HepG2 (cell line): ENCODE measurements at regions not wholly inside any gene's neighbourhood (a gene's known extent, or its start where the extent isn't known, plus 50 kb on each side); places are given as distances from the start of the nearest gene placed in this dataset.

Source experiments
- ATAC-seq: fragments of 200-7000 bp; cut with Tn5 transposase; 3 replicates; pipeline ENCODE4 v1.9.1; 2020; ENCODE audit warnings: mild to moderate bottlenecking, moderate library complexity
- BruUV-seq: library from RNA; stranded (reverse); fragments of 400-500 nt; replicated peaks from 2 replicates; lab custom pipeline; 2021; lab: Mats Ljungman, UMichigan
- CTCF ChIA-PET: fragments of 300-600 bp; formaldehyde crosslinking; extraction: SDS; loops from one replicate; lab custom pipeline; 2021; ENCODE audit warnings: low total read pairs, inconsistent platforms, low intra/inter-chr PET ratio; lab: Yijun Ruan, JAX
- POLR2A ChIA-PET: fragments of 350-600 bp; sonication (Branson Sonifier 250); formaldehyde crosslinking; loops from one replicate; lab custom pipeline; 2020; ENCODE audit warnings: antibody characterized with exemption, inconsistent platforms; lab: Yijun Ruan, JAX
- DNase-seq: peaks from one replicate; pipeline ENCODE4 v3.0.0-alpha.2; 2015; ENCODE audit warnings: low spot score
- FAIRE-seq: peaks from 3 replicates; lab custom pipeline; 2011; peaks lifted over from hg19 to GRCh38; lab: Jason Lieb, UNC
- H2AFZ ChIP-seq: one replicate; pipeline ENCODE4 v1.6.1; 2011; ENCODE audit warnings: low read length, inconsistent platforms
- H3K27ac ChIP-seq: fragments of 300-600 bp; 3 replicates; pipeline ENCODE4 v1.8.0; 2011; ENCODE audit warnings: mixed run types, mild to moderate bottlenecking, mixed read lengths, low read length, inconsistent platforms; ENCODE audit not compliant: insufficient read depth; ENCODE audit errors: extremely low read length
- H3K27me3 ChIP-seq, 2 experiments: fragments of 200-600 bp in 1 of 2; 2 replicates in 1 of 2; 3 replicates in 1 of 2; pipeline versions ENCODE4 v1.6.0 to v1.8.0; 2011; ENCODE audit warnings: low read length in 2 of 2, mild to moderate bottlenecking in 2 of 2, moderate library complexity in 2 of 2, inconsistent platforms in 1 of 2; ENCODE audit not compliant: insufficient read depth in 2 of 2, control insufficient read depth in 1 of 2
- H3K36me3 ChIP-seq, 2 experiments: fragments of 200-600 bp in 1 of 2; replicated peaks in 1 of 2; 2 replicates in 1 of 2; 3 replicates in 1 of 2; pipeline versions ENCODE4 v1.5.1 to v1.8.0; 2011; ENCODE audit warnings: low read length in 2 of 2, inconsistent platforms in 1 of 2; ENCODE audit not compliant: insufficient read depth in 2 of 2, control insufficient read depth in 1 of 2
- H3K4me1 ChIP-seq: 2 replicates; pipeline ENCODE4 v1.5.1; 2012; ENCODE audit warnings: low read length, inconsistent platforms; ENCODE audit not compliant: insufficient read depth
- H3K4me2 ChIP-seq: 2 replicates; pipeline ENCODE4 v1.6.0; 2011; ENCODE audit warnings: low read depth, low read length, inconsistent platforms
- H3K4me3 ChIP-seq, 3 experiments: fragments of 200-600 bp in 1 of 3; sonication (generic), shearing (Covaris generic) in 1 of 3; replicated peaks in 1 of 3; 2 replicates each; pipeline ENCODE4 v1.5.1; 2011 to 2016; ENCODE audit warnings: low read length in 3 of 3, inconsistent platforms in 2 of 3, low read depth in 2 of 3, mild to moderate bottlenecking in 2 of 3, control low read depth in 1 of 3, mixed read lengths in 1 of 3; ENCODE audit not compliant: insufficient read depth in 1 of 3
- H3K79me2 ChIP-seq: one replicate; pipeline ENCODE4 v1.6.1; 2011; ENCODE audit warnings: low read length, inconsistent platforms; ENCODE audit not compliant: insufficient read depth
- H3K9ac ChIP-seq: 2 replicates; pipeline ENCODE4 v1.6.0; 2011; ENCODE audit warnings: mild to moderate bottlenecking, low read depth, low read length, inconsistent platforms; ENCODE audit not compliant: insufficient read depth
- H3K9me3 ChIP-seq: 2 replicates; pipeline ENCODE4 v1.5.1; 2012; ENCODE audit warnings: mild to moderate bottlenecking, low read length
- H4K20me1 ChIP-seq: 2 replicates; pipeline ENCODE4 v1.6.0; 2011; ENCODE audit warnings: inconsistent platforms, mild to moderate bottlenecking, low read length, moderate library complexity; ENCODE audit not compliant: insufficient read depth
- MYC ChIP-seq: sonication (generic); formaldehyde crosslinking; IDR thresholded peaks from 2 replicates; pipeline ENCODE4 v1.9.0; 2021; ENCODE audit warnings: missing genetic modification reagents, borderline replicate concordance
- PRPF4 ChIP-seq: fragments of 200-400 bp; formaldehyde crosslinking; IDR thresholded peaks from 2 replicates; pipeline ENCODE4 v1.6.1; 2016; ENCODE audit warnings: low read length, low read depth; ENCODE audit not compliant: poor library complexity, severe bottlenecking
- SIN3B ChIP-seq: fragments of 150-350 bp; IDR thresholded peaks from 2 replicates; pipeline ENCODE4 v1.6.1; 2014; ENCODE audit warnings: low read length
- SPEN ChIP-seq: sonication (generic); formaldehyde crosslinking; IDR thresholded peaks from 2 replicates; pipeline ENCODE4 v1.5.1; 2020; ENCODE audit warnings: low read depth, mild to moderate bottlenecking, missing genetic modification reagents
- ZNF713 ChIP-seq: sonication (generic); formaldehyde crosslinking; IDR thresholded peaks from 2 replicates; pipeline ENCODE4 v1.4.0; 2020; ENCODE audit warnings: mild to moderate bottlenecking, missing genetic modification reagents
- ZSCAN29 ChIP-seq: sonication (generic); formaldehyde crosslinking; conservative IDR thresholded peaks from 2 replicates; pipeline ENCODE4 v1.4.0; 2020; ENCODE audit warnings: mild to moderate bottlenecking, missing genetic modification reagents
- WGBS: methylation state at CpG from one replicate; pipeline ENCODE4 v1.1.6; 2017; ENCODE audit warnings: low lambda C conversion rate; 5-methylcytosine and 5-hydroxymethylcytosine counted together
- in situ Hi-C: cut with HindIII; loops from 2 replicates; pipeline ENCODE4 v1.10.0; 2017; ENCODE audit warnings: low pct_unique_long_range_greater_than_20kb; ENCODE audit not compliant: extremely low pct_ligation_motif_present
- intact Hi-C: fragments of 100-400 bp; cut with micrococcal nuclease; formaldehyde crosslinking; loops from one replicate; pipeline ENCODE4 v1.10.0; 2022; ENCODE audit not compliant: unreplicated experiment
- TF ChIP-seq, protein P1 (sequence below): sonication (generic); formaldehyde crosslinking; IDR thresholded peaks from 2 replicates; pipeline ENCODE4 v1.4.0; 2020; ENCODE audit warnings: missing genetic modification reagents, borderline replicate concordance
- TF ChIP-seq, protein P2 (sequence below): sonication (generic); formaldehyde crosslinking; conservative IDR thresholded peaks from 2 replicates; pipeline ENCODE4 v1.5.0; 2020; ENCODE audit warnings: missing genetic modification reagents
- TF ChIP-seq, protein P3 (sequence below): sonication (generic); formaldehyde crosslinking; IDR thresholded peaks from 2 replicates; pipeline ENCODE4 v1.5.1; 2020; ENCODE audit warnings: missing genetic modification reagents, mild to moderate bottlenecking, borderline replicate concordance
- TF ChIP-seq, protein P4 (sequence below): fragments of 450-650 bp; IDR thresholded peaks from 2 replicates; pipeline ENCODE4 v1.6.1; 2017; ENCODE audit warnings: mild to moderate bottlenecking
- TF ChIP-seq, protein P5 (sequence below): IDR thresholded peaks from 2 replicates; pipeline ENCODE4 v1.6.1; 2012; ENCODE audit warnings: low read length, improper control_type of control experiment

DNA sequence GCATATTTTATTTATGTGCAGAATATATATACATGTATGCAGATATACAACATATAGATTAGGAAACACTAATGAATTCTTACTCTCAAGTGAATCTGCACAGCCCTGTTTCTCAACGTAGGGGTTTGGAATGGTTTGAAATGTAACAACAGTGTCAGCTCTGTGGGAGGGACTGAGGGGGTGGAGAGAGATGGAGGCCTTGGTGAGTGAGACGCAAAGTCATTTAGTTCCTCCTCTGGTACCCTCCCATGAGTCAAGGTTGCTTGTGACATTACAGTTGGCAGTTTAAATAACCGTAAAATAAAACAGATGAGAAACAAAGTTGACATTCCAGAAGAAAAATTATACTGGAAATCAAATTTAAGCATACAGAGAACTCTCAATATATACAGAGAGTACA, 313.0 kb upstream of the PRKD1 start (continued):
- TF ChIP-seq ZNF713 (CRISPR knock-in tag) (no peak), MYC (CRISPR knock-in tag) (no peak)
- TF ChIP-seq, protein P1, sequence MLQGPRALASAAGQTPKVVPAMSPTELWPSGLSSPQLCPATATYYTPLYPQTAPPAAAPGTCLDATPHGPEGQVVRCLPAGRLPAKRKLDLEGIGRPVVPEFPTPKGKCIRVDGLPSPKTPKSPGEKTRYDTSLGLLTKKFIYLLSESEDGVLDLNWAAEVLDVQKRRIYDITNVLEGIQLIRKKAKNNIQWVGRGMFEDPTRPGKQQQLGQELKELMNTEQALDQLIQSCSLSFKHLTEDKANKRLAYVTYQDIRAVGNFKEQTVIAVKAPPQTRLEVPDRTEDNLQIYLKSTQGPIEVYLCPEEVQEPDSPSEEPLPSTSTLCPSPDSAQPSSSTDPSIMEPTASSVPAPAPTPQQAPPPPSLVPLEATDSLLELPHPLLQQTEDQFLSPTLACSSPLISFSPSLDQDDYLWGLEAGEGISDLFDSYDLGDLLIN (CRISPR knock-in tag): no peak
- TF ChIP-seq, protein P2, sequence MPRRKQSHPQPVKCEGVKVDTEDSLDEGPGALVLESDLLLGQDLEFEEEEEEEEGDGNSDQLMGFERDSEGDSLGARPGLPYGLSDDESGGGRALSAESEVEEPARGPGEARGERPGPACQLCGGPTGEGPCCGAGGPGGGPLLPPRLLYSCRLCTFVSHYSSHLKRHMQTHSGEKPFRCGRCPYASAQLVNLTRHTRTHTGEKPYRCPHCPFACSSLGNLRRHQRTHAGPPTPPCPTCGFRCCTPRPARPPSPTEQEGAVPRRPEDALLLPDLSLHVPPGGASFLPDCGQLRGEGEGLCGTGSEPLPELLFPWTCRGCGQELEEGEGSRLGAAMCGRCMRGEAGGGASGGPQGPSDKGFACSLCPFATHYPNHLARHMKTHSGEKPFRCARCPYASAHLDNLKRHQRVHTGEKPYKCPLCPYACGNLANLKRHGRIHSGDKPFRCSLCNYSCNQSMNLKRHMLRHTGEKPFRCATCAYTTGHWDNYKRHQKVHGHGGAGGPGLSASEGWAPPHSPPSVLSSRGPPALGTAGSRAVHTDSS (CRISPR knock-in tag): no peak

DNA sequence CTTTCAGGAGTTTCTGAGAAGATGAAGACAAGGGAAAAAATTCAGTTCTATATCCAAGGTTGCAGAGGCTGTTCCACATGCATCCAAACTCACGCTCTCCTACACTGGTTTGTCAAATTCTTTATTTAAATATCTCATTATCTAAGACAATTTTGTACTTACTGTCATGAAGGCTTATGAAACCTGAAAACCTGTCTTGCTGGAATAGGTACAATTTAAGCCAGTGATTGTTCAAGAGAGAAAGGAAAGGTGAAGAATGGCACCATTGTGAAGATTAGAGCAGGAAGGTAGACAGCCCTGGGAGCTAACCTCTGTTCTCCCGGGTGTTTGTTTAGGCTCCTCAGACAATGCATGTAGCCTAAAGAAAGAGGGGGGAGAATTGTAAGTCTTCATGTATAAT, 315.1 kb upstream of the PRKD1 start:
- Histone ChIP-seq H3K79me2 (no peaks in the 10 kb centered on the region), H3K27ac (no peak overlapping the region), H4K20me1 (no peaks in the 10 kb centered on the region), H3K9ac (no peak overlapping the region), H2AFZ (no peak overlapping the region), H3K9me3 (no peaks in the 10 kb centered on the region), H3K4me2 (no peak overlapping the region), H3K4me3 (no peak overlapping the region), H3K36me3 (no peaks in the 10 kb centered on the region), H3K4me1 (no peaks in the 10 kb centered on the region), H3K27me3 (no peaks in the 10 kb centered on the region)
- WGBS: 4% methylated on average over 2 of the region's 2 CpGs
- no peak for ATAC-seq
- POLR2A ChIA-PET: no interaction called here
- CTCF ChIA-PET: no interaction called here
- BruUV-seq: no TSS peak
- in situ Hi-C loops (no loop called here), intact Hi-C loops (no loop called here)
- no peak for DNase-seq
- FAIRE-seq: no peak
- TF ChIP-seq PRPF4 (no peak), ZSCAN29 (CRISPR knock-in tag) (no peak), SPEN (CRISPR knock-in tag) (no peak), SIN3B (no peak)
- TF ChIP-seq, protein P3, sequence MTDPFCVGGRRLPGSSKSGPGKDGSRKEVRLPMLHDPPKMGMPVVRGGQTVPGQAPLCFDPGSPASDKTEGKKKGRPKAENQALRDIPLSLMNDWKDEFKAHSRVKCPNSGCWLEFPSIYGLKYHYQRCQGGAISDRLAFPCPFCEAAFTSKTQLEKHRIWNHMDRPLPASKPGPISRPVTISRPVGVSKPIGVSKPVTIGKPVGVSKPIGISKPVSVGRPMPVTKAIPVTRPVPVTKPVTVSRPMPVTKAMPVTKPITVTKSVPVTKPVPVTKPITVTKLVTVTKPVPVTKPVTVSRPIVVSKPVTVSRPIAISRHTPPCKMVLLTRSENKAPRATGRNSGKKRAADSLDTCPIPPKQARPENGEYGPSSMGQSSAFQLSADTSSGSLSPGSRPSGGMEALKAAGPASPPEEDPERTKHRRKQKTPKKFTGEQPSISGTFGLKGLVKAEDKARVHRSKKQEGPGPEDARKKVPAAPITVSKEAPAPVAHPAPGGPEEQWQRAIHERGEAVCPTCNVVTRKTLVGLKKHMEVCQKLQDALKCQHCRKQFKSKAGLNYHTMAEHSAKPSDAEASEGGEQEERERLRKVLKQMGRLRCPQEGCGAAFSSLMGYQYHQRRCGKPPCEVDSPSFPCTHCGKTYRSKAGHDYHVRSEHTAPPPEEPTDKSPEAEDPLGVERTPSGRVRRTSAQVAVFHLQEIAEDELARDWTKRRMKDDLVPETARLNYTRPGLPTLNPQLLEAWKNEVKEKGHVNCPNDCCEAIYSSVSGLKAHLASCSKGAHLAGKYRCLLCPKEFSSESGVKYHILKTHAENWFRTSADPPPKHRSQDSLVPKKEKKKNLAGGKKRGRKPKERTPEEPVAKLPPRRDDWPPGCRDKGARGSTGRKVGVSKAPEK (CRISPR knock-in tag): no peak
- TF ChIP-seq, protein P4, sequence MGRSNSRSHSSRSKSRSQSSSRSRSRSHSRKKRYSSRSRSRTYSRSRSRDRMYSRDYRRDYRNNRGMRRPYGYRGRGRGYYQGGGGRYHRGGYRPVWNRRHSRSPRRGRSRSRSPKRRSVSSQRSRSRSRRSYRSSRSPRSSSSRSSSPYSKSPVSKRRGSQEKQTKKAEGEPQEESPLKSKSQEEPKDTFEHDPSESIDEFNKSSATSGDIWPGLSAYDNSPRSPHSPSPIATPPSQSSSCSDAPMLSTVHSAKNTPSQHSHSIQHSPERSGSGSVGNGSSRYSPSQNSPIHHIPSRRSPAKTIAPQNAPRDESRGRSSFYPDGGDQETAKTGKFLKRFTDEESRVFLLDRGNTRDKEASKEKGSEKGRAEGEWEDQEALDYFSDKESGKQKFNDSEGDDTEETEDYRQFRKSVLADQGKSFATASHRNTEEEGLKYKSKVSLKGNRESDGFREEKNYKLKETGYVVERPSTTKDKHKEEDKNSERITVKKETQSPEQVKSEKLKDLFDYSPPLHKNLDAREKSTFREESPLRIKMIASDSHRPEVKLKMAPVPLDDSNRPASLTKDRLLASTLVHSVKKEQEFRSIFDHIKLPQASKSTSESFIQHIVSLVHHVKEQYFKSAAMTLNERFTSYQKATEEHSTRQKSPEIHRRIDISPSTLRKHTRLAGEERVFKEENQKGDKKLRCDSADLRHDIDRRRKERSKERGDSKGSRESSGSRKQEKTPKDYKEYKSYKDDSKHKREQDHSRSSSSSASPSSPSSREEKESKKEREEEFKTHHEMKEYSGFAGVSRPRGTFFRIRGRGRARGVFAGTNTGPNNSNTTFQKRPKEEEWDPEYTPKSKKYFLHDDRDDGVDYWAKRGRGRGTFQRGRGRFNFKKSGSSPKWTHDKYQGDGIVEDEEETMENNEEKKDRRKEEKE: no peak
- TF ChIP-seq, protein P5, sequence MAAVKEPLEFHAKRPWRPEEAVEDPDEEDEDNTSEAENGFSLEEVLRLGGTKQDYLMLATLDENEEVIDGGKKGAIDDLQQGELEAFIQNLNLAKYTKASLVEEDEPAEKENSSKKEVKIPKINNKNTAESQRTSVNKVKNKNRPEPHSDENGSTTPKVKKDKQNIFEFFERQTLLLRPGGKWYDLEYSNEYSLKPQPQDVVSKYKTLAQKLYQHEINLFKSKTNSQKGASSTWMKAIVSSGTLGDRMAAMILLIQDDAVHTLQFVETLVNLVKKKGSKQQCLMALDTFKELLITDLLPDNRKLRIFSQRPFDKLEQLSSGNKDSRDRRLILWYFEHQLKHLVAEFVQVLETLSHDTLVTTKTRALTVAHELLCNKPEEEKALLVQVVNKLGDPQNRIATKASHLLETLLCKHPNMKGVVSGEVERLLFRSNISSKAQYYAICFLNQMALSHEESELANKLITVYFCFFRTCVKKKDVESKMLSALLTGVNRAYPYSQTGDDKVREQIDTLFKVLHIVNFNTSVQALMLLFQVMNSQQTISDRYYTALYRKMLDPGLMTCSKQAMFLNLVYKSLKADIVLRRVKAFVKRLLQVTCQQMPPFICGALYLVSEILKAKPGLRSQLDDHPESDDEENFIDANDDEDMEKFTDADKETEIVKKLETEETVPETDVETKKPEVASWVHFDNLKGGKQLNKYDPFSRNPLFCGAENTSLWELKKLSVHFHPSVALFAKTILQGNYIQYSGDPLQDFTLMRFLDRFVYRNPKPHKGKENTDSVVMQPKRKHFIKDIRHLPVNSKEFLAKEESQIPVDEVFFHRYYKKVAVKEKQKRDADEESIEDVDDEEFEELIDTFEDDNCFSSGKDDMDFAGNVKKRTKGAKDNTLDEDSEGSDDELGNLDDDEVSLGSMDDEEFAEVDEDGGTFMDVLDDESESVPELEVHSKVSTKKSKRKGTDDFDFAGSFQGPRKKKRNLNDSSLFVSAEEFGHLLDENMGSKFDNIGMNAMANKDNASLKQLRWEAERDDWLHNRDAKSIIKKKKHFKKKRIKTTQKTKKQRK: no peak
